ENCODE measurements at regions not wholly inside any gene's neighbourhood (a gene's known extent, or its start where the extent isn't known, plus 50 kb on each side); places are given as distances from the start of the nearest gene placed in this dataset.

GRCh38 chr9:13331320-13331719 is 51.8 kb upstream of the MPDZ start:
- 92% methylated on average over 3 of the region's 3 CpGs for WGBS
- DNase-seq (ENCODE audit: low spot score), result no peak
- Histone ChIP-seq H3K27ac (ENCODE audit: low read depth in 1 of 2, low read length in 2 of 2) (no peak overlapping the region), H3K4me3 (ENCODE audit: low read depth in 1 of 3, low read length in 3 of 3) (no peak overlapping the region), H3K9ac (ENCODE audit: low read depth in 1 of 2, low read length in 2 of 2) (no peak overlapping the region), H3K4me1 (ENCODE audit: control insufficient read depth in 4 of 4, insufficient read depth in 4 of 4, low read length in 3 of 4) (no peaks in the 10 kb centered on the region), H3K9me3 (ENCODE audit: control insufficient read depth in 4 of 4, low read length in 3 of 4) (no peaks in the 10 kb centered on the region), H3K36me3 (ENCODE audit: control insufficient read depth in 4 of 4, insufficient read depth in 3 of 4, low read depth in 1 of 4, low read length in 3 of 4) (no peaks in the 10 kb centered on the region), H3K27me3 (ENCODE audit: control insufficient read depth in 4 of 4, insufficient read depth in 4 of 4, low read length in 3 of 4) (no peaks in the 10 kb centered on the region)
- no peak for TF ChIP-seq EGR1 (IDR thresholded peaks at IDR 0.05; ENCODE audit: low read depth in 2 of 2)

- no peak overlapping the region for H3K27ac ChIP-seq (ENCODE audit: low read depth in 1 of 2, low read length in 2 of 2)
- no peaks in the 10 kb centered on the region for H3K4me1 ChIP-seq (ENCODE audit: control insufficient read depth in 4 of 4, insufficient read depth in 4 of 4, low read length in 3 of 4)
- 36% methylated on average over 1 of the region's 1 CpG for WGBS
- no peaks in the 10 kb centered on the region for H3K9me3 ChIP-seq (ENCODE audit: control insufficient read depth in 4 of 4, low read length in 3 of 4)
- no peaks in the 10 kb centered on the region for H3K36me3 ChIP-seq (ENCODE audit: control insufficient read depth in 4 of 4, insufficient read depth in 3 of 4, low read depth in 1 of 4, low read length in 3 of 4)
- DNase-seq (ENCODE audit: low spot score), result no peak
- H3K9ac ChIP-seq (ENCODE audit: low read depth in 1 of 2, low read length in 2 of 2), result no peak overlapping the region
- H3K27me3 ChIP-seq (ENCODE audit: control insufficient read depth in 4 of 4, insufficient read depth in 4 of 4, low read length in 3 of 4), result no peaks in the 10 kb centered on the region
- TF ChIP-seq REST (IDR thresholded peaks at IDR 0.05) (no peak), FOXA1 (IDR thresholded peaks at IDR 0.05) (no peak), TAF1 (conservative IDR thresholded peaks at IDR 0.05) (no peak), NR2F2 (IDR thresholded peaks at IDR 0.05) (peak; percentile 77), JUND (IDR thresholded peaks at IDR 0.05) (no peak)
- no peak overlapping the region for H3K4me3 ChIP-seq (ENCODE audit: low read depth in 1 of 3, low read length in 3 of 3)
These were observed 51.0 kb upstream of the MPDZ start for GRCh38 chr9:13330396-13331004.
